Amniotic stem cell (primary cell): ENCODE measurements at regions not wholly inside any gene's neighbourhood (a gene's known extent, or its start where the extent isn't known, plus 50 kb on each side); places are given as distances from the start of the nearest gene placed in this dataset.
A peak's percentile ranks its signal among the peaks of the same experiment; 100 is the strongest.
"Not testable (repeated sequence)": the region's sequence is repeated elsewhere in the genome, so short reads cannot be mapped to it uniquely, and the experiment has no call there.

ENCODE experiments used
- DNase-seq: peaks from one replicate; lab custom pipeline; 2025; lab: John Stamatoyannopoulos, UW

DNA sequence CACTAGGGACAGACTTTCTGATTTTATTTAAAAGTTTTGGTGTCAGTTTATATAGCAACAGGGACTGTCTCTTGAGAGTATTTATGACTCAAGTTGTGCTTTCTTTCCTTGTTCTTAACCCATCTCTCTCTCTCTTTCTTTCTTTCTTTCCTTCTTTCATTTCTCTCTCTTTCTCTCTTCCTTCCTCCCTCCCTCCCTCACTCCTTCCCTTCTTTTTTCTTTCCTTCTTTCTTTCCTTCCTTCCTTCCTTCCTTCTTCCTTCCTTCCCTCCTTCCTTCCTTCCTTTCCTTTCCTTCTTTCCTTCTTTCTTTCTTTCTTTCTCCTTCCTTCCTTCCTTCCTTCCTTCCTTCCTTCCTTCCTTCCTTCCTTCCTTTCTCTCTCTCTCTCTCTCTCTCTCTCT is 77.8 kb upstream of the PODXL start:
- DNase-seq = not testable (repeated sequence)

DNA sequence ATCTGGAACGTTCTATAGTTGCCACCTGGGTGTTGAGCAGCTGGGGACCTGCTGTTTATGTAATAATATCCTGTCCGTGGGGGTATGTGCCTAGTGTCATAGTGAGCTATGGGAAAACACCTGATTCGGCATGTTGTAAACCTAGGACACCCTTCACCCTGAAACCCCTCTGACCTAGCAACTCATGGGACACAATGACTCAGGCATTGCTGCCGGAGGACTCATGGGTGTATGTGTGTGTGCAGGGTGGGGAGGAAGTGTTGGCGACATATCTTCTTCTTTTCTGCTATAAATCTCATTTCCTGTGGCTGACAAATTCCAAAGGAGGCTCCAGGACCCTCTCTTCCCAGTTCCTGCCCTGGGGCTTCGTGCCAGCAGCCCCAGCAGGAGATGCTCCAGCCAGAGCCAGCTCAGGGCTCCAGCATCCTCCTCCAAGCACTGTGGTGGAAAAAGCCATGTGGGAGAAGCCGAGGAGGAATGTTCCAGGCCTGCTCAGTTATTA is 77.0 kb upstream of the PODXL start:
- DNase-seq = no peak

DNA sequence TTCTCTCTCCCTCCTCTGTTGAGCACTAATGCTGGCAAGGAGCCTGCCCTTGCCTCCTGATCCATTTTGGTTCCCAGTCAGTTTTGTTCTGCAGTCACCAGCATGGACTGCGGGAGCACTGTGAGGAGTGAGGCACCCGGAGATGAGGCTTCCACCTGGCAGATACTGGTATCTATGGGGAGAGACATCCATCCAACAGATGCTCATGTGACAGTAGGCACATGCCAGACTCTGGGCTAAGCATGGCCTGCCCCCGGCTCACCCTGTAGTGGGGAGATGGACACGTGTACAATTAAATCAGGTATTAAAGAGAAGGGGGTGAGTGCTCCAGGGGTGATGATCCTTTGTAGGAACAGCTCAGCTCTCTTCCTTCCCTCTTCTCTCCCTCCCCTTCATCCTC is 74.0 kb upstream of the PODXL start:
- DNase-seq = no peak

DNA sequence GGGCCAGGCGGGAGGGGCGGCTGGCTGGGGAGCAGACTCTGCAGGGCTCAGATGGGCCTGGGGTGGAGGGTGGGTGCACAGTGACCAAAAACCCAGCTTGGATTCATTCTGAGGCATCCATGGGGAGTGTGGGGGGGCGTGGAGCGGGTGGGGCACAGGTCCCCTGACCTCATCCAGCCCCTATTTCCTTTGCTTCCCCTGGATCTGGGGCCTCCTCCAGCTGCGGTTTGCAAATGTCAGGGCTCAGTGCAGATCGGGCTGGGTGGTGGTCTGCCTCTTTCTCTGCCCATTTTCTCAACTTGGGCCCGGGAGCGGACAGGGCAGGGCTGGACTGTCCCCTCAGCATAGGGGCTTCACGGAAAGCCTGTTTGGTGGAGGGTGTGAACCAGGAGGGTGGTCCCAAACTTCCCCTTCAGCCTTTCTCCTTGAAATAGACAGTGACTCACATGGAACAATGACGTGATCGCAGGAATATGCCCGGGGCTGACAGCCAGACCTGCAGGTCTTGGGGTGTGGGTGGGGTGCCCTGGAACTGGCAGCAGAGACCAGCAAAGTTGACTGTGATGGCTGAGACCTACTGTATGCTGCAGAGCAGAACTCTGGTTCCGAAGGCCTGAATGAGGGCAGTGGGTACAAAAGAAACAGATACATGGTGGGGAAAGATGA is 72.9 kb upstream of the PODXL start:
- no peak for DNase-seq

DNA sequence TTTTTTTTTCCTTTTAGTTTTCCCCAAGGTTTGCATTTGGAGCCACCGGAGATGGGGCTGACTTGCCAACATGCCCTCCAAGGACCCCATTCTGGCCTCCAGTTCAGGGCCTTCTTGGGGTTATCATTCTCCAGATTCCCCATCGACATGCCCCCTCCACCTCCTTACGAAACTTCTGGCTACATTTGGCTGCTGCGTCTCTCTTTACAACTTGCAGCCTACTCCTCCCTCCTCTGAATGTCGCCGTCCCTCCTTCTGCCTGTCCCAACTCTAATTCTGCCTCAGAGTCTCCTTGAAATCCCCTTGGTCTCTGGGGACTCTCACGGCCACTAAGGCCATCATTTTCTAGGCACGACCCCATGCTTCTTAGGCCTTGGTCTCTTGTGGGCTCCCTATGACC is 72.2 kb upstream of the PODXL start:
- DNase-seq = no peak

DNA sequence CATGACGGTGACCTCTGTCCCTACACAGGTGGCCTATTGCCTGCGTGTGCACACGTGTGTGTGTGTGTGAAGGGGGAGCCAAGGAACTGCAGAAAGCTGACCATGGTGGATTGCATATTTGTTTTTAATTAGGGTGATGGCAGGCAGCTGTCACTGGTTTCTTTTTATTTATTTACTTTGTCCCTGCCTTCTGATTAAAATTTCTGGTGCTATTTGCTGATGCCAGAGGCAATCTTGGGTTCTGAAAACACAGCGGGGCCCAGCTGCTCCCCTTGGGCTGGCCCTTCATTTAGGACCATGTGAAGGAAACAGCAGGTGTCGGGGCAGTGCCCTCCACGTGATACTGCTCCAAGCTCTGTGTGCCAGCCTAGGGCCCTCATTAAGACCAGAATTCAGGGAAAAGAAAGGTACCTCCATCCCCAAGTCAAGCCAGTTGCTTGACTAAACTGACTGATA is 71.3 kb upstream of the PODXL start:
- no peak for DNase-seq

DNA sequence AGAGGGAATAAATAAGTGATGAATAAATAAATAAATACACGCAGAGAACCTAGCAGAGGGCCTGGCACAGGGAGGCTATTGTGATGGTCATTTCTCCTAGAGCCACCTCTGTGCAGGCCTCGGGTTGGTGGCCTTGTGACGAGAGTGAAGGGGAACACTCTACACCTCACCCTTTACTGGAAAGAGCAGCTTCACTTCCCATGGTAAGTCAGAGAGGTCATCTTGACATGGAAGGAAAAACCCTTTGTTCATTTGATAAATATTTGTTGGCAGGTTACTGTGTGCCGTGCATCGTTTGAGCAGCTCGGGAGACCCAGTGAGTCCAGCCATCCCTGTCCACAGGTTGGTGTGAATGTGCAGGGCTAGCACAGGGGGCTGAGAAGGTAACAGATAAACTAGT is 70.2 kb upstream of the PODXL start:
- DNase-seq = no peak

DNA sequence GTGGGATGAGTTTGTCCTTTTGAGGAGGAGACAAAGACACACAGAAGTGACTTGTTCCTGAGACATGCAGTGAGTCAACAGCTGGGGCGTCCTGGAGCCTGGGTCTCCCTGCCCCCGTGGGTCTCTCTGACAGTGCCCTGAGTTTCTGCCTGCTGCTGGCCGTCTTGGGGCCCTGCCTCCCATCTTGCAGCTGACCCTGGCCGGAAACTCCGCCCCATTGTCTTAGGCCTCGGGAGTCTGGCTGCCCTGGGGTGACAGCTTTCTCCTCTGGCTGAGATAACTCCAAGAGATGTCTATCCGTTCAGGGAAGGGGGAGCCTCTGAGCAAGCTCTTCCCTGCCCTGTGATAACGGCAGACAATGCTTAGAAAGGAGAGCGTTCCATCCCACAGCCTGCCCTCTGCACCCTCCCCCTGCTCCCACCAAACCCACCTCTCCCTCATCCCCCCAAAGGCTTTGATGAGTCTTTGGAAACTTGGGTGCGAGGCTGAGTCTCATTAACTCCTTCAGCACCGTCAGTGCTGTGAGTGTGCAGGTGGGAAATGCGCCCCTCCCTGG is 69.5 kb upstream of the PODXL start:
- peak; percentile 47 for DNase-seq

DNA sequence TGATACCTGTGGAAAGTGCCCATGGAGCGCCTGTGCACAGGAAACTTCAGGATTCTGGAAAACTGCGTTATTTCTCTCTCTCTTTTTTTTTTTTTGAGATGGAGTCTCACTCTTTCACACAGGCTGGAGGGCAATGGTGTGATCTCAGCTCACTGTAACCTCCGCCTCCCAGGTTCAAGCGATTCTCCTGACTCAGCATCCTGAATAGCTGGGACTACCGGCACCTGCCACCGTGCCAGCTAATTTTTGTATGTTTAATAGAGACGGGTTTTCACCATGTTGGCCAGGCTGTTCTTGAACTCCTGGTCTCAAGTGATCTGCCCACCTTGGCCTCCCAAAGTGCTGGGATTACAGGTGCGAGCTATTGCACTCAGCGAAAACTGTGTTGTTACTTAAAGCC is 68.9 kb upstream of the PODXL start:
- DNase-seq = not testable (repeated sequence)

DNA sequence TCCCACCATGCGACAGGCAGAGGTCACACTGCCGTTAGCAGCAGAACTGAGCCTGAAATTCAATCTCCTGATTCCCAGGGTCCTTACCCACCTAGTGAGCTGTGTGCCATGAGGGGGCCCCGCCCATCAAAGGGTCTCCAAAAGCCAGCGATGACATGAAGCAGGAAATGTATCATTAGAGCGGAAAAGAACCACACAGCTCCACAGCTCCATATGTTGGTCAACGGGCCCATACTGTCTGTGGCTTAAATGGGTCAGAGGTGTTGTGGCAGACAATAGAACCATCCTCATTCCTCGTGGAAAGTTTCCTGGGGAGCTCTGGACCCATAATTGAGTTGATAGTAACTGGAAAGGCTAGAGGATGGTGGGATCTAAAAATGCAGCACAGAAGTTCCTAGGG is 68.1 kb upstream of the PODXL start:
- no peak for DNase-seq

DNA sequence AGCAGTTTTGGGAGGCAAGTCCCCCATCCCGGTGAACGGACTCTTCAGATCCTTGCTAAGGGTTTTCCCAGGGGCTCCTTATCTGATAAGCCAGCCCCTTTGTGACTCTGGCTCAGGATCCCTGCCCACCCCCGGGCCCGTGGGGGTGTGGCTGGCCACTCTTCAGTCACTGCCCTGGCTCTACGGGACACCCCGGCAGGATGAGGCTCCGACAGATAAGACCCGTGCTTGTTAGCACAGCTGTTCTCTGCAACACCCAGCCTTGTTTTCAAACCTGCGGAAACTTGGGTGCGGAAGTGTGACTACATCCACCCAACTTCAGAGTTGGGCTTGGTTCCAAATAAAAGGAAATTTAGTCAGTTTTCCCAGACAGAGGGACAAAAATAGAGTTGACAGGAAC is 66.7 kb upstream of the PODXL start:
- DNase-seq = no peak

DNA sequence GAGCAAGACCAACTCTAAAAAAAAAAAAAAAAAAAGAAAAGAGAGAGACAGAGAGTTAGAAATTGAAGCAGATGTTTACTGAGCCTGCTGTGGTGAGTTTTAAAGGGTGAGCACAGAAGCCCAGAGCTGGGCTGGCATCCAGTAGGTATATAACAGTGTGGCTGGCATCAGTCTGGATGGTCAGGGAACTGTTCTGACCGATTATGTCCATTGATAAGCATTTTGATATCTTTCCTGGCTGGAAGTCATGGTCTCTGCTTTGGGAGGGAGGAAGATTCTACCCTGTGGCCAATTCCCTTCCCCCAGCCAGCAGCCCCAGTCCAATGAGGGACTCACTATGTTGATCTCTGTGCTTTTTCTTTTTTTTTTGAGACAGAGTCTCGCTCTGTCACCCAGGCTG is 65.2 kb upstream of the PODXL start:
- no peak for DNase-seq

DNA sequence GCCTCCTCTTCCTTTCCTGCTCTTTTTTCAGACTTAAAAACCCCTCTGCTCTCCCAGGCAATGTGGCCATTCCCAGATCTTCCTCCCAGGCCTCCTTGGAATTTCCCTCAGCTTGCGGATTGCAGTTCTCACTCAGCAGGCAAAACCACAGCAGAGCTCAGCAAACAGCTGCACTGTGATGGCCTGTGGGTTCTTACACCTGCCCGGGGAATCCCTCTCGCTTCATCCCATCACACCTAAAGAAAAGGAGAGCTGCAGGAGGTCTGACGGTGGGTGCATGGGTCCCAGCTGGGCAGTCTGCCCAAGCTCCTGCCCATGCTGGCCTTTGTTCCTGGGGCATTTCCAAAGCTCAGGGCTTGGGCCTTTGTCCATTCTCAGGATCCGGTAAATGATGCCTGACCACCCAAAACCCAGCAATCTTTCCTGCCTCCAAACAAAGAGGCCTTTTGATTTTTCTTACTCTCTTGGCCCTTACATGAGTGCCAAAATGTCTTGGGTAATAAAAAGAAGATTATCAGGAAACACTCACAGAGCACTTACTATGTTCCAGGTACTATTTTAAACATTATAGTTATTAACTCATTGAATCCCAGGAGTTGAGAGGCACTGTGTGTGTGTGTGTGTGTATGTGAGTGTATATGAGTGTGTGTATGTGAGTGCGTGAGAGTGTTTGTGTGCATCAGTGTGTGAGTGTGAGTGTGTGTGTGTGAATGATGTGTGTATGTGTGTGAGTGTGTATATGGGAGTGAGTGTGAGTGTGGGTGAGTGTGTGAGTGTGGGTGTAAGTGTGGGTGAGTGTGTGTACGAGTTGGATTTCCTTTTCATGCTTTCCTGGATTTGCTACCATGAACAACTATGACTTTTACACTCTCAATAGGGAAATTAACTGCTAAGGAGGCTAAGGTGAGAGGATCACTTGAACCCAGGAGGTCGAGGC is 64.5 kb upstream of the PODXL start:
- no peak for DNase-seq

DNA sequence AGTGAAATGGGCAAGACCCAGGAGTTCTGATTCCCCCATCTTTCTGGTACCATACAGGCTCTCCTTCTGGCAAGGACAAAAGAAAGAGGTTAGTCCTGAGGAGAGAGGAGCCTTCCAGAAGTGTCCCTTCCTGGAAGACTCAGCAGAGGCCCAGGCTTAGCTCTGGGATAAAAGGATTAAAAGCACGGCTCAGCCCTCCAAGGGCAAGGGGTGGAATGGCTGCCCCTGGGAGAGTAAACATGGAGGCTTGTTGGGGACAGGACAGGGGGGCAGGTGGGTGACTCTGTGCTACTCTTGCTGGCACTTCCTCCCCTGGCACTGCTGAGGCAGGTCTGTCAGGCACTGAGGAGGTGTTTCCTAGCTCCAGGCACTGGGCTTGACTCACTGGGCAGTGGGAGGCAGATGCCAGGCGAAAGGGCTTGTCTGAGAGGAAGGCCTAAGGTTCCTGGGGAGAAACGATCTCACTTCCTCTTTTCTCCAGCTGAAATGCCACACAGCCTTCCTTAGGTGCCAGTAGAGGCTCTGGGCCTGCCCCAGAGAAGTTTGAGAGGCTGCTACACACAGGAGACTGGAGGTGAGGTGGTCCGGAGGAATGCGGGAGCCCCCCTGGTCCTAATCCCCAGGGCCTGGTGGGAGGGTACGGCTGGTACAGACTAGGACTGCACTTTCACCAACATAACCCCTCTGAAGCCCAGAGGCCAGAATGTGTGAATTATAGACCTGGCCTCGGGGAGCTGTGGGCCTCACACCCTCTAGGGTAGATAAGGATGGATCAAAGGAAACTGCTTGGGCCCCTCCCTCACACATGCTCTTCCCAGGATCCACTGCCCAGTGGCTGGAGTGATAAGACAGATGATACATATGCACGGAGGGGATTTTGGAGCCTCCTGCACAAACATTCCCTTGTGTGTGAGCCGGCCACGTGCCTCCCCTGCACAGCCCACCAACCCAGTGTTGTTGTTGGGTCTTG is 63.2 kb upstream of the PODXL start:
- no peak for DNase-seq

DNA sequence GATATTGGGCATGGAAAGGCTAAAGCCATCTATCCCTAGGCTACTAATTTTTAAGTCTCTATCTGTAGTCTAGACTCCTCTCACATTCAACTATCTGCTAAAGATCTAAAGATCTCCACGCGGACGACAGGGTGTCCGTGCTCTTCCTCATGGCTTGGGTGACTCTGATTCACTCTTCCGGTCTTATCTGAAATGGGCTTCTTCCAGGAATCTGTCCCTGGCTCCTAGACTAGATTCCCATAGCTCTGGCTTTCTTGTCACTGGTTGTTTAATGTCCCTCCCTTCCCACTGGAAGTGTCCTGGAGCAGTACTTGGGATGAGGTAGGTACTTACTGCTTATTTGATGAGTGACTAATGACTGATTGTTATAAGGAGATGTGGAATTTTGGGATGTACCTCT is 62.0 kb upstream of the PODXL start:
- no peak for DNase-seq

DNA sequence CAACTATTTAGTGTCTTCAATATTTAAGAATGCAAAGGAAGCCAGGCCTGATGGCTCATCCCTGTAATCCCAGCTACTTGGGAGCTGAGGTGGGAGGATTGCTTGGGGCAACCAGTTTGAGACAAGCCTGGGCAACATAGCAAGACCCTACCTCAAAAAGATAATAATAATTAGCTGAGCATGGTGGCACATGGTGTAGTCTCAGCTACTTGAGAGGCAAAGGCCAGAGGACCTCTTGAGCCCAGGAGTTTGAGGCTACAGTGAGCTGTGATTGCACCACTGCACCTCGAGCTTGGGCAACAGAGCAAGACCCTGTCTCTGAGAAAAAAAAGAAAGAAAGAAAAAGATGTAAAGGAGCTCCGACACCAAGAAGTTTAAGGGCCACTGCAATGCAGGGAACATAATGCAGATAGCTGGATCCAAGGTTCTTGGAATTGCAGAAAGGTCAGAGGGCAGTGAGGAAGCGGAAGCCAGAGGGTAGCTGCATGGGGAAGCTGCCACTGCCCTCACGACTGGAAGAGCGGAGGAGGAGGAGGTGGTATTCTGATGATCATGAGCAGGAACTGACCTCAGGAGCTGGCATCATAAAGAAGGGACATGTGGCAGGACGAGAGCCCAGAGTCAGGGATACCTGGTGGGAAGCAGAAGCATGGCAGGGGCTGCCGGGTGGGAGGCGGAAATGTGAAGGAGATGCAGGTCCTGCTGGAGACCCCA is 60.2 kb upstream of the PODXL start:
- DNase-seq = no peak

DNA sequence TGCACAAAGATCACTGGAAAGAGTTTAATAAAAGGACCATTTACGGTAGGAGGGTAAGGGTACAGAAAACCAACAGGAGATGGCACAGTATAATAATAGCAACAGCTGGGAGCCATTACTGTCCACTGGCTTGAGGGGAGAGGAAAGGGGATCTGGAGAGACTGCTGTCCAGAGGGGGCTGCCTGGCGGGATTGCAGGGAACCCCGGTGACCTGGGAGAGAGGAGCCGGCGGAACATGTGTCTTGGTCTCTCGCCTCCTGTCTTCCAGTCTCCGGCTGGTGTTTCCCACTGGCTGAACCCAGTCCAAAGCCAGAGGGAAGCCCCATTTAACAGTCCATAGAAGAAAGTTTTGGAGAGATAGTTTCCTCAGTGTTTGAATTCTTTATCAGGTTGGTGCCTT is 57.5 kb upstream of the PODXL start:
- no peak for DNase-seq

DNA sequence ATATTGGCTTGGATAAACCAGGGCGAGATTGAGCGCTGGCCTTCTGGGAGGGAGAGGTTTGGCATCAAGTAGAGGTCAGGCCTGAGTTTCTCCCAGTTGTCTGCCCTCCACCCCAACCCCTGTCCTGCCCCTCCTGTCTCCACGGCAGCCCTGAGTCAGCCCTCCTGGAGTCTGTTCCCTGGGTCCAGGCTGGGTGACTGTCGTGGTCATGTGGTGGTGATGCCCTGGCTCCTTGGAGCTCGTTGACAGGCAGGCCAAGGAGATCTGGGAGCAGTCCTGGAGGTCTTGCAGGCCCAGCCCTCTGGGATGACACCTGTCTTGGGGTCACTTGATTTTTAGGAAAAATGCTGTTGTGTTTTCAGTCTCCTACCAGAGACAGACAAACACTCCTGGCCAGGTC is 53.6 kb upstream of the PODXL start:
- no peak for DNase-seq

DNA sequence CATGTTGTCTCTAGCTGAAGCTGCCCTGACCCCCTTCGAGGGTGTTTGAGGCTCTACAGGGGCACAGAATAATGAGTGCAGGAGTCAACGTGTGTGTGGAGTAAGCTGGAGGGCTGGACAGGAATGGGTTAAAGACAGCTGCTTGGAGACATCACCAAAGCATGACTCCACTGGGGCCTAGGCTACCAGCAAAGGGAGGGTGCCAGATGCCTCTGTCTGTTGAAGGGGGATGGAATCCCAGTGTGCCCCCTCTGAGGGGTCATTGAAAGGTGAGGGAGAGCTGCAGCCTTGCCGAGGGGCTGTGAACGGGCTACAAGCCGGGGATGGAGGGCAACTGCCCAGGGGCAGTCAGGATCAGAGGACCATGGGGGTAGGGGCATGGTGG is 51.7 kb upstream of the PODXL start:
- no peak for DNase-seq

DNA sequence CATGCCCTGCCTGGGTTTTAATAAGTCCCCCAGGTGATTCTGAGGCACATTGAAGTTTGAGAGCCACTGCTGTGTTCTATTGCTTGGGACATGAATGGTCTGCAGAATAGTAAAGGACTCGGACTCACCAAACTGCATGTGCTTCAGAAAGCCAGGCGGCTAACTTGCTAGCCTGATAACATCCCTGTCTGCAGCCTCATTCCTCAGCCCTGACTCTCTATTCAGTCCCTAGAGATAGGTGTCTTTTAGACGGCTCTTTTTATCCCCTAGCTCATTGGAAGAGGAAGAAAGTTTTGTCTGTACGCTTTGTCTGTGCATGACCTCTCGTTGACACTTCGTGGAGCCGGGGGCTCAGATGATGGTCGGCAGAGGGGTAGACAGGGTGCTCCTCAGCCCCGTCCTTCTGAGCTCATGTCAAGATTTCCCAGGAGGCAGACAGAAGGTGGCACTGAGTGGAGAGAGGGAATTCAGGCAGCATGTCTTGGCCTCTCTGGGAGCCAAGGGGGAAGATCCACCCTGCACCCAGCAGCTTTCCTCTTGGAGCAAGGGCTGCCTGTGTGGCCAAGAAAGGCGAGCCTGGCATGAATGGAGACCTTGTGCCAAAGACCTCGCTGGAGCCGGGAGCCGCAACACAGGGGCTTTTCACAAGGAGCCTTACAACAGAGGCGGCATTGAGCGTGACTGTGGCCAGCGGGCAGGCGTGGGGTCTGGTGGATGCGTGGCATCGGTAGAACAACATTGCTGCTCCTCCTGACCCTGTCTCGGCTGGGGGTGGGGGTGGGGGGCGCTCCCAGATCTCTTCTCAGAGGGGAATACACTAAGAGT is 51.1 kb upstream of the PODXL start:
- DNase-seq = no peak
